Right forelimb (tissue), 1 donor: ENCODE measurements at regions not wholly inside any gene's neighbourhood (a gene's known extent, or its start where the extent isn't known, plus 50 kb on each side); places are given as distances from the start of the nearest gene placed in this dataset.
"Not testable (repeated sequence)": the region's sequence is repeated elsewhere in the genome, so short reads cannot be mapped to it uniquely, and the experiment has no call there.

Experiments
- DNase-seq: peaks from one replicate; pipeline ENCODE4 v3.0.0-alpha.2; 2018

- DNase-seq = no peak
Measured at GRCh38 chr11:87628026-87628580, 547.1 kb downstream of the RAB38 start.

GRCh38 chr11:87623531-87624365 lies 551.5 kb downstream of the RAB38 start:
- DNase-seq = not testable (repeated sequence)

GRCh38 chr11:87616511-87616910 lies 558.7 kb downstream of the RAB38 start:
- DNase-seq = no peak

- DNase-seq = no peak
Measured at GRCh38 chr11:87604350-87604749, 566.6 kb downstream of the TMEM135 start.

GRCh38 chr11:87603887-87604286 lies 566.2 kb downstream of the TMEM135 start:
- no peak for DNase-seq

- DNase-seq = no peak
Measured at GRCh38 chr11:87602776-87603175, 565.0 kb downstream of the TMEM135 start.

GRCh38 chr11:87600938-87601337 lies 563.2 kb downstream of the TMEM135 start:
- DNase-seq = no peak

- DNase-seq = no peak
Measured at GRCh38 chr11:87597725-87598124, 560.0 kb downstream of the TMEM135 start.

GRCh38 chr11:87596176-87596575 lies 558.4 kb downstream of the TMEM135 start:
- no peak for DNase-seq

- DNase-seq = no peak
Measured at GRCh38 chr11:87589082-87589481, 551.3 kb downstream of the TMEM135 start.

GRCh38 chr11:87585613-87586012 lies 547.9 kb downstream of the TMEM135 start:
- DNase-seq = not testable (repeated sequence)

GRCh38 chr11:87583931-87584330 lies 546.2 kb downstream of the TMEM135 start:
- no peak for DNase-seq

GRCh38 chr11:87575088-87575487 lies 537.4 kb downstream of the TMEM135 start:
- no peak for DNase-seq

GRCh38 chr11:87574193-87574592 lies 536.5 kb downstream of the TMEM135 start:
- DNase-seq = no peak

GRCh38 chr11:87573708-87574107 lies 536.0 kb downstream of the TMEM135 start:
- DNase-seq = no peak

GRCh38 chr11:87572881-87573280 lies 535.1 kb downstream of the TMEM135 start:
- no peak for DNase-seq

- DNase-seq = no peak
Measured at GRCh38 chr11:87560352-87560751, 522.6 kb downstream of the TMEM135 start.

GRCh38 chr11:87559852-87560251 lies 522.1 kb downstream of the TMEM135 start:
- DNase-seq = not testable (repeated sequence)

- DNase-seq = no peak
Measured at GRCh38 chr11:87555101-87555500, 517.4 kb downstream of the TMEM135 start.

GRCh38 chr11:87548797-87549196 lies 511.1 kb downstream of the TMEM135 start:
- DNase-seq = no peak

GRCh38 chr11:87545858-87546257 lies 508.1 kb downstream of the TMEM135 start:
- no peak for DNase-seq

GRCh38 chr11:87539596-87539995 lies 501.9 kb downstream of the TMEM135 start:
- no peak for DNase-seq

GRCh38 chr11:87536565-87536964 lies 498.8 kb downstream of the TMEM135 start:
- DNase-seq = no peak

- DNase-seq = no peak
Measured at GRCh38 chr11:87536016-87536415, 498.3 kb downstream of the TMEM135 start.

- DNase-seq = no peak
Measured at GRCh38 chr11:87535513-87535912, 497.8 kb downstream of the TMEM135 start.
